GM12892 (cell line): ENCODE measurements at regions not wholly inside any gene's neighbourhood (a gene's known extent, or its start where the extent isn't known, plus 50 kb on each side); places are given as distances from the start of the nearest gene placed in this dataset.

Experiments
- POLR2A ChIP-seq: IDR thresholded peaks from 2 replicates; pipeline ENCODE4 v1.6.1; 2011; ENCODE audit warnings: low read depth, low read length, control low read depth
- TAF1 ChIP-seq: IDR thresholded peaks from 2 replicates; pipeline ENCODE4 v1.6.1; 2011; ENCODE audit warnings: low read depth, mild to moderate bottlenecking, control low read depth, low read length, borderline replicate concordance

DNA sequence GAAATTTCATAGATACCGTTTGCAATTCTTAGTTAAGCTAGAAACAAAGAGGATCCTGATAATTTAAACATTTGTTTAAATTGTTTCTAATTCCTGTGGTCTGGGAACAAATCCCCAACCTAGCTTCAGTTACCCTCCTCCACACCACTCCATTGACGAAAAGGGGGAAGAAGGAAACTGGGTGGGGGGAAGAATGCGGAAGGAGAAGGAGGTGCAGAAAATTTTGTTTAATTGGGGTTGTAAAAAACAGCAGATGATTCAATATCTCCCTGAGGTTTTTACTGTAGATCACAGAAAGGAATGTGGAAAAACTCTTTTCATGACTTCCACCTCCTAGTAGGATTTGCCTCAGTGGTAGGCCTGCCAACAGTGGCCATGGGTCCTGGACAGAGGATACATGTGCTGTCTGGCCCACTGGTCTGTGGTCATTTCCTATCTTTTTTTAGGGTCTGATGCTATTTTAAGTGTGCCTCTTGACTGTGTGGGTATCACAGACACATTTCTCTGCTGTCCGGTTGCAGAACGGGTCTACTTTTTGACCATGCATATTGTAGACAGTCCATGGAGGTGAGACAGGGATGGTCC lies 122.9 kb upstream of the PCED1B start:
- TF ChIP-seq POLR2A (no peak), TAF1 (no peak)
